ENCODE measurements at regions not wholly inside any gene's neighbourhood (a gene's known extent, or its start where the extent isn't known, plus 50 kb on each side); places are given as distances from the start of the nearest gene placed in this dataset.
A peak's percentile ranks its signal among the peaks of the same experiment; 100 is the strongest.
"Not testable (repeated sequence)": the region's sequence is repeated elsewhere in the genome, so short reads cannot be mapped to it uniquely, and the experiment has no call there.

GRCh38 chr4:188439641-188440311 lies 300.5 kb downstream of the TRIML1 start:
- peak; percentile 60 to 65 for DNase-seq

- DNase-seq = no peak
These were observed 305.3 kb downstream of the TRIML1 start for GRCh38 chr4:188444500-188444899.

- DNase-seq = not testable (repeated sequence)
These were observed 309.8 kb downstream of the TRIML1 start for GRCh38 chr4:188448996-188449395.

GRCh38 chr4:188450571-188450970 lies 311.3 kb downstream of the TRIML1 start:
- DNase-seq = no peak

- no peak for DNase-seq
These were observed 312.9 kb downstream of the TRIML1 start for GRCh38 chr4:188452097-188452496.

- no peak for DNase-seq
These were observed 315.3 kb downstream of the TRIML1 start for GRCh38 chr4:188454575-188454974.

GRCh38 chr4:188455062-188455752 lies 316.0 kb downstream of the TRIML1 start:
- DNase-seq = no peak

- DNase-seq = no peak
These were observed 320.1 kb downstream of the TRIML1 start for GRCh38 chr4:188459381-188459780.

- no peak for DNase-seq
These were observed 324.7 kb downstream of the TRIML1 start for GRCh38 chr4:188463909-188464308.

GRCh38 chr4:188466001-188466400 lies 326.8 kb downstream of the TRIML1 start:
- DNase-seq = no peak

GRCh38 chr4:188484256-188484655 lies 345.0 kb downstream of the TRIML1 start:
- no peak for DNase-seq

GRCh38 chr4:188485906-188486305 lies 346.7 kb downstream of the TRIML1 start:
- DNase-seq = no peak

- DNase-seq = no peak
These were observed 353.6 kb downstream of the TRIML1 start for GRCh38 chr4:188492886-188493285.

GRCh38 chr4:188495169-188495568 lies 355.9 kb downstream of the TRIML1 start:
- DNase-seq = no peak

- DNase-seq = no peak
These were observed 372.2 kb downstream of the TRIML1 start for GRCh38 chr4:188511431-188511830.

GRCh38 chr4:188532751-188533150 lies 393.5 kb downstream of the TRIML1 start:
- DNase-seq = no peak

GRCh38 chr4:188534297-188534696 lies 395.1 kb downstream of the TRIML1 start:
- DNase-seq = no peak

- no peak for DNase-seq
These were observed 395.7 kb downstream of the TRIML1 start for GRCh38 chr4:188534917-188535316.

GRCh38 chr4:188536826-188537225 lies 397.6 kb downstream of the TRIML1 start:
- DNase-seq = no peak

- DNase-seq = no peak
These were observed 411.1 kb downstream of the TRIML1 start for GRCh38 chr4:188550296-188550695.

- DNase-seq = no peak
These were observed 411.9 kb downstream of the TRIML1 start for GRCh38 chr4:188551156-188551555.

- DNase-seq = no peak
These were observed 413.6 kb downstream of the TRIML1 start for GRCh38 chr4:188552741-188553275.

- no peak for DNase-seq
These were observed 415.2 kb downstream of the TRIML1 start for GRCh38 chr4:188554413-188554812.

- DNase-seq = no peak
These were observed 433.9 kb downstream of the TRIML1 start for GRCh38 chr4:188573104-188573503.

Data from NCI-H524 (cell line).